ENCODE measurements at regions not wholly inside any gene's neighbourhood (a gene's known extent, or its start where the extent isn't known, plus 50 kb on each side); places are given as distances from the start of the nearest gene placed in this dataset.

- TF ChIP-seq CTCF (IDR thresholded peaks at IDR 0.05 in 4 of 5, conservative IDR thresholded peaks at IDR 0.05 in 1 of 5) (no peak), POLR2A (IDR thresholded peaks at IDR 0.05) (no peak)
These were observed 261.6 kb downstream of the MAN2A1 start for GRCh38 chr5:109951348-109951747.
